ENCODE measurements at regions not wholly inside any gene's neighbourhood (a gene's known extent, or its start where the extent isn't known, plus 50 kb on each side); places are given as distances from the start of the nearest gene placed in this dataset.

- TF ChIP-seq, protein P1, sequence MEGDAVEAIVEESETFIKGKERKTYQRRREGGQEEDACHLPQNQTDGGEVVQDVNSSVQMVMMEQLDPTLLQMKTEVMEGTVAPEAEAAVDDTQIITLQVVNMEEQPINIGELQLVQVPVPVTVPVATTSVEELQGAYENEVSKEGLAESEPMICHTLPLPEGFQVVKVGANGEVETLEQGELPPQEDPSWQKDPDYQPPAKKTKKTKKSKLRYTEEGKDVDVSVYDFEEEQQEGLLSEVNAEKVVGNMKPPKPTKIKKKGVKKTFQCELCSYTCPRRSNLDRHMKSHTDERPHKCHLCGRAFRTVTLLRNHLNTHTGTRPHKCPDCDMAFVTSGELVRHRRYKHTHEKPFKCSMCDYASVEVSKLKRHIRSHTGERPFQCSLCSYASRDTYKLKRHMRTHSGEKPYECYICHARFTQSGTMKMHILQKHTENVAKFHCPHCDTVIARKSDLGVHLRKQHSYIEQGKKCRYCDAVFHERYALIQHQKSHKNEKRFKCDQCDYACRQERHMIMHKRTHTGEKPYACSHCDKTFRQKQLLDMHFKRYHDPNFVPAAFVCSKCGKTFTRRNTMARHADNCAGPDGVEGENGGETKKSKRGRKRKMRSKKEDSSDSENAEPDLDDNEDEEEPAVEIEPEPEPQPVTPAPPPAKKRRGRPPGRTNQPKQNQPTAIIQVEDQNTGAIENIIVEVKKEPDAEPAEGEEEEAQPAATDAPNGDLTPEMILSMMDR (IDR thresholded peaks at IDR 0.05), result no peak
- TF ChIP-seq POLR2AphosphoS5 (IDR thresholded peaks at IDR 0.05), result no peak
These were observed 126.0 kb upstream of the PMEPA1 start for GRCh38 chr20:57835588-57836455.
